HG03457 (cell line): ENCODE measurements at regions not wholly inside any gene's neighbourhood (a gene's known extent, or its start where the extent isn't known, plus 50 kb on each side); places are given as distances from the start of the nearest gene placed in this dataset.
"Not testable (repeated sequence)": the region's sequence is repeated elsewhere in the genome, so short reads cannot be mapped to it uniquely, and the experiment has no call there.

Source experiments
- ATAC-seq: cut with Tn5 transposase; IDR thresholded peaks from one replicate; pipeline ENCODE4 v1.9.1; 2021; ENCODE audit warnings: moderate number of reproducible peaks; ENCODE audit not compliant: unreplicated experiment

DNA sequence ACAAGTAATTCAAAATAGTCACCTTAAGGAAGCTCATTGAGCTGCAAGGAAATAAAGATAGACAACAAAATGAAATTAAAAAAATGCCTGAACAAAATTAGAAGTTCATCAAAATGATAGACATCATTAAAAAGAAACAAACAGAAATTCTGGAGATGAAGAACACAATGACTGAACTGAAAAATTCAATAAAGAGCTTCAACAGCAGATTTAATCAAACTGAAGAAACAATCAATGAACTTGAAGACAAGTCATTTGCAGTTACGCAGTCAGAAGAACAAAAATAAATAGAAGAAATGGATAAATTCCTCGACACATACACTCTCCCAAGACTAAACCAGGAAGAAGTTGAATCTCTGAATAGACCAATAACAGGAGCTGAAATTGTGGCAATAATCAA, 390.0 kb upstream of the SPAG17 start:
- ATAC-seq = no peak

DNA sequence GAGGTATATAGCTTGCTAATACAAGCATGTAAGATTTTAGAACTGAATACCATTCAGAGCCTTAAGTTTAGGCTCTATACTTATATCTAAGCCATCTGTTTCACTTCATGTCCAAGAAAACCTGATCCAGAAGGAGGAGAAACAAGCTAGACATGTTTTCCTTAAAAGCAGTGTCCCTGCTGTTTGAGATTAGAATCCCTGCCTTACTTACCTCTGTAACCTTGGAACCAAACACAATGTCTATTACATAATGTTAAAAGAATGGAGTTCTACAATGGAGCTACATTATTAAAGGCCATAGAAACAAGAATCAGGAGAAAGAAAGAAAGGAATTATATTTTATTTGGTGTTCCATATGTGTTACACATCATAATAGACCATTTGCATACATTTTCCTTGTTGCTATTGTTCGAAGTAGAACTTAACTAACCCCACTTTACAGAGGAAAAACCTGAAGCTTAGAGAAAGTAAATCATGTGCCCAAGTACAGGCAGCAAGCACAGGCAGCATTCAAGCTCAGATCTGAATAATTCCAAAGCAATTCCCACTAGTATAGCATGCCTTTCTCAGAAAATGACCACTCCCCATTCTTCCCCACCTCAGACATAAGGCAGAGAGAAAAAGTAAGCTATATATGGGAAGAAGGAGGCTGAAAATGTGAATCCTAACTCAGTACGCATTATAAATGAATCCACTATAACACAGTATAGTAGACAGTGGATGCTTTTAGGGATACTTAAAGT, 380.1 kb upstream of the SPAG17 start:
- ATAC-seq = no peak

GRCh38 chr1:118563981-118564951, 379.2 kb upstream of the SPAG17 start:
- ATAC-seq = peak; percentile 62

GRCh38 chr1:118558933-118559332, 373.9 kb upstream of the SPAG17 start:
- ATAC-seq = no peak

GRCh38 chr1:118556936-118557335, 371.9 kb upstream of the SPAG17 start:
- no peak for ATAC-seq

DNA sequence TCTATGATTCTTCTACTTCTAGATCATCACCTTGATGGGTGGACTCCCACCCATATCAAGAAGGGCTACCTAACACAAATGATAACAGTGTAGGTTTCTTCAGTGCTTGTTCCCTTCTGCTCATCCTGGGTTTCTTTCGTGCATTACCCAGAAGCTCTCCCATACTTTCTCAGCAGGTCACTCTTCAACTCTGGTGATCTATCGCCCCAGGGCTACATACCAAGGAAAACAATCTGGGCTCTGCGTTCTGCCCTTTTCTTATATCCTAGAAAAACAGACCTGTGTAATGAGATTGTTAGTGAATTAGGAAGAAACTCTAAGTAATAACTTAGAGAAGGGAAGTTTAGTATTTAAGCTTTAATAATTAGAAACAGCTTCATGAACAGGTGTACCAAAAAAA, 370.6 kb upstream of the SPAG17 start:
- ATAC-seq = no peak

DNA sequence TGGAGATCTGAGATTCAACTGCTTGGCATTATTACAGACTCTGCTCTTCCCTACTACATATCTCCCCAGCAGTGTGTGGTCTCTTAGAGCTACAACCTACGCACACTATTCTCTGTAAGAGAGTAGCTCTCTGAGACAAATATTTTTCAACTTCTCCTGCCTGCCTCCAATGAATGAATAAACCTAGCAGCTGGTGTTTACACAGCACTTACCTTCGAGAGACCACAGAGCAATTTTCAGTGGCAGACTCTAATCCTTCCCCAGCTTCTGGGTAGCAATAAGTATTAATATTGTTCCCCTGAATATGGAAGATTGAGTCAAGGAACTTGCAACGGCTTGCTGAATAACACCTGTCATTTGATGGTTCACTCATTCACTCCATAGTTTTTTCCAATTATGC, 350.9 kb upstream of the SPAG17 start:
- no peak for ATAC-seq

- ATAC-seq = not testable (repeated sequence)
Observed at GRCh38 chr1:118511922-118512321, 326.9 kb upstream of the SPAG17 start.

- no peak for ATAC-seq
Observed at GRCh38 chr1:118504867-118505266, 319.8 kb upstream of the SPAG17 start.

GRCh38 chr1:118504221-118504644, 319.2 kb upstream of the SPAG17 start:
- ATAC-seq = no peak

GRCh38 chr1:118503752-118504151, 318.7 kb upstream of the SPAG17 start:
- no peak for ATAC-seq

DNA sequence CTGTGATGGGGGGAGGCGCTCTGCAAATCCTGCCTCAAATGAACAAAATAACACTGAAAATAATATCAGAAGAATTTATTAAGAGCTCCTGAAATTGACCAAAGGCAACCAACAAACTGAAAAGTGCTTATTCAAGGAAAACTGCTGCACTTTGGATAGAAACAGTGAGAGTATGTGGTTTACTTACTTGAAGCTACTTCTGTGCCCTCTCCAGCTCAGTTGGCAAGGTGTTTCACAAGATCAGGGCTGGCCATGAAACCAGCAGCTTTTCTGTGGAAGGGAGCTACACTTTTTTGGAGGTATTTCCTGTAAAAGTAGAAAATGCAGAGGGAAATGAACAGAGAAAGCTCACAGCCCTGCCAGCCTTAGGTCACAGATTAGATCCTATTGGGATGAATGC, 310.0 kb upstream of the SPAG17 start:
- no peak for ATAC-seq

- no peak for ATAC-seq
Observed at GRCh38 chr1:118488787-118489186, 303.8 kb upstream of the SPAG17 start.

- no peak for ATAC-seq
Observed at GRCh38 chr1:118487932-118488331, 302.9 kb upstream of the SPAG17 start.

DNA sequence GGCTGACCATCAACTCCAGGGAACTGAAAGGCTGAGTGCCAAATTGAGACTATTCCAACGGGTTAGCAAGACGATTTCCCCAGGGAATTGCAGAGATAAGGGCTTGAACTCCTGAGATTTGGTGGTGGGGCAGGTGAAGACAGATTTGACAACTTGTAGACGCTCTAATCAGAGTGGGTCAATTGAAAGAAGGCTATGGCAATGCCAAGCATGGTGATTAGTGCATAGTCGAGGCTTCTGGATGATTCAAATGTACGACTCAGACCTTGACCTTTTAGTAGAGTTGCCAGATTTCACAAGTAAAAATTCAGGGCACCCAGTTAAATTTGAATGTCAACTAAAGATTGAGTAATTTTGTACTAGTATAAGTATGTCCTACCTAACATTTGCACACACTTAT, 302.1 kb upstream of the SPAG17 start:
- ATAC-seq = no peak

- no peak for ATAC-seq
Observed at GRCh38 chr1:118486199-118486598, 301.2 kb upstream of the SPAG17 start.

DNA sequence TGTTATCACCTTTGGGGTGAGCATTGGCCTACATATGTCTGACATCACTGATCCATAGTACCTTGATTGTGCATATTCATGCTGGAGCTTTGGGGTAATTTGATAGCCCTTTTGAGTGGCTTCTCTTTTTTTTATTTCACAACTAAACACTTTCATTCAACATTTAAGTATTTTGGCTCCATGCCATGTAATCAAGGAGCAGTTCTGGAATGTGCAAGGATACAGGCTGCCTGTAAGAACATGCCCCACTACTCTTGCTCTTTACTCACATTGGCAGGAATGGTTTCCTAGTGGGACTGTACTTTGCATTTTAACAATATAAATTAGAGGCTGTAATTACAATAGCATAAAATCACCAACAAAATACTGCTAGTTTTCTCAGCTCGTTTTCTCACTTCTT, 300.7 kb upstream of the SPAG17 start:
- ATAC-seq = no peak

DNA sequence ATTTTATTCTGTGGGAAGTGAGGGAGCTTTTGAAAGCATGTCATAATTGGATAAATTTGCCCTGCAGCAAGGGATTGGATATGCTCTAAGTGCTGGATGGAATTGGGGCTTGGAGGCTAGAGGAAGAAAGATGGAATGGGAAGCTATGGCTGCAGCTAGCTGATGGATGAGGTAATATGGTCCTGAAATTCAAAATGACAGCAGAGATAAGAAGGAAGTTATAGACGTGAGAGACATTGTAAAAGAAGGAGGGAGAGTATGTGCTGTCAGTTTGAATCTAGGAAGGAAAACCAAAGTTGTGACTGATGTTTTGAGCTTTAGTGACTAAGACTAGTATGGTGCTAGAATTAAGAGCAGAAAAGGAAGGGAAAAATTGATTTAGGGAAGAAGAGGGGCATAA, 299.9 kb upstream of the SPAG17 start:
- ATAC-seq = no peak

DNA sequence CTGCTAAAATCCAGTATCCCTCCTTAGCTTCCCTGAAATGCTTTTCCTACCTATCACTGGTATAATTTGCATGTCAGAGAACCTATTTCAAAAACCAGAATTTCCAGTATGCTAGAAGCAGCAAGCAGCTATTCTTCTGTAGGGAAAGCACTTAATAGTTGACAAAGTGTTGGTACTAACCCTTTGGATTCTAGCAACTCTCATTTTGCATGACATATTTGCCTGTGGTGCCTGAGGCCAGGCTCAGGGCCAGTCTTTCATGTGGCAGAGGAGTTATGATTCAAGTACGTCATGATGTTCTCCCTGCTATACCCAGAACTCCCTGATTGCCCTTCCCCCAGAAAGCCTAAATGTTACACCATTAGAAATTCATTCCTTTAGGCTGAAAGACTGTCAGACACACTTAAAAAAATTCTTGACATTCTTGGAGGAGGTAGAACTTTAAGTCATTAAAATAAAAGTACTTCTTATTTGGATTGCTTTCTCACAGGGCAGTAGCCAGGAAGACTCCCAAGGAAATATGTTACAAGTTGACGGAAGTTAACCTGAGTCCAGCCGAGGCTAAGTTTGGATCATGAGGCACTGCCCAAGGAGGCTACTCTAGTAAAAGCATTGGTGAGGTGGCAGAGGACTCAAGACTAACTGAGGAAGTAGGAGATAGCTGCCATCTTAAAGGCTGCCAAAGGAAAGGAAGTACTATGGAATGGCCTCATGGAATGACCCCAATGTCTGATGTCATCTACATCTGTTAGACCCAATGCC, 298.4 kb upstream of the SPAG17 start:
- no peak for ATAC-seq

DNA sequence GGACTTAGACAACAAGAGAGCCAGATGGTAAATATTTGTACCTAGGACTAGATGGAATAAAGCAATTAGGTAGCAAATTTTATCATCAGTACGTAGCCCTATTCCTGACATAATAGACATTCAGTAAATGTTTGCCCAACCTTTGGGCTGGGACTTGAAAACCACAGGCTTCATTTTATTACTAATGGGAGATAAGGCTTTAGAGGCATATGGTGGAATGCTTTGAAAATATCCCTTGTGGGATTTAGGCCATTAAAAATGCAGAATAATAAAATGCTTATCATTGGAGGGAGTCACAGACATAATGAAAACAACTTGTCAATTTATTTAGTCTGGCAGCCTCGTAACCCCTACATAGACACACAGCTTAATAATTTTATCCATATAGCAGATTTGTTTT, 296.1 kb upstream of the SPAG17 start:
- no peak for ATAC-seq

DNA sequence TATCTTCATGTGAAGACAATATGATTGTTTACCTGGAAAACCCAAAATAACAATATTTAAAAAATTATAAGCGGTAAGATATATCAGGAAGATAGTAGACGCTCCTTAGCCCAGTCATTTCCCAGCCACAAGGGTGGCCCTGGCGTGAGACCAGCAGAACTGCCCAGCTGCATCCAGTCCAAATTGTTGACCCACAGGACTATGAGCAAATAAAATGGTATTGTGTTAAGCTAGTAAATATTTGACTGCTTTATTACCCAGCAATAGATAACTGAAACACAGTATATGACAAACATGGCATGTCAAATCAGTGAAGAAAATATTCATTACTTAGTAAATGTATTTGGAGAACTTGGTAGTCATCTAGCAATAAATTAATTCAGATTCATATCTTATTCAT, 294.3 kb upstream of the SPAG17 start:
- no peak for ATAC-seq
